Right renal pelvis (tissue), 4 donors: ENCODE measurements at regions not wholly inside any gene's neighbourhood (a gene's known extent, or its start where the extent isn't known, plus 50 kb on each side); places are given as distances from the start of the nearest gene placed in this dataset.
"Not testable (repeated sequence)": the region's sequence is repeated elsewhere in the genome, so short reads cannot be mapped to it uniquely, and the experiment has no call there.

Experiments used
- DNase-seq, 4 donors: peaks; one replicate each; pipeline ENCODE4 v3.0.0-alpha.2; 2013; ENCODE audit warnings: low read depth in 4 of 4, low spot score in 3 of 4, missing footprints in 1 of 4

GRCh38 chr6:121897337-121897760 is 461.9 kb downstream of the GJA1 start:
- DNase-seq: no peak

- DNase-seq: no peak
Measured at GRCh38 chr6:121901432-121901831, 466.0 kb downstream of the GJA1 start.

- DNase-seq: no peak
Measured at GRCh38 chr6:121904559-121904958, 469.1 kb downstream of the GJA1 start.

- no peak for DNase-seq
Measured at GRCh38 chr6:121912905-121913304, 477.5 kb downstream of the GJA1 start.

GRCh38 chr6:121917263-121917829 is 481.9 kb downstream of the GJA1 start:
- DNase-seq: no peak

GRCh38 chr6:121917834-121918559 is 481.5 kb upstream of the HSF2 start:
- DNase-seq: no peak

- DNase-seq: no peak
Measured at GRCh38 chr6:121920616-121921015, 478.8 kb upstream of the HSF2 start.

- DNase-seq: no peak
Measured at GRCh38 chr6:121925024-121925423, 474.4 kb upstream of the HSF2 start.

- DNase-seq: no peak
Measured at GRCh38 chr6:121925534-121926255, 473.8 kb upstream of the HSF2 start.

- DNase-seq: no peak
Measured at GRCh38 chr6:121929301-121929700, 470.2 kb upstream of the HSF2 start.

- DNase-seq: peak; percentile 29 to 65 (median 50)
Measured at GRCh38 chr6:121932076-121932991, 467.1 kb upstream of the HSF2 start.

- no peak for DNase-seq
Measured at GRCh38 chr6:121934451-121934850, 465.0 kb upstream of the HSF2 start.

GRCh38 chr6:121940728-121941127 is 458.7 kb upstream of the HSF2 start:
- DNase-seq: no peak

- DNase-seq: no peak
Measured at GRCh38 chr6:121944354-121944753, 455.1 kb upstream of the HSF2 start.

- DNase-seq: no peak
Measured at GRCh38 chr6:121951123-121951522, 448.3 kb upstream of the HSF2 start.

GRCh38 chr6:121951918-121952379 is 447.5 kb upstream of the HSF2 start:
- no peak for DNase-seq

- not testable (repeated sequence) for DNase-seq
Measured at GRCh38 chr6:121955401-121955800, 444.1 kb upstream of the HSF2 start.

GRCh38 chr6:121956782-121957181 is 442.7 kb upstream of the HSF2 start:
- DNase-seq: no peak

- DNase-seq: no peak
Measured at GRCh38 chr6:121959501-121959900, 440.0 kb upstream of the HSF2 start.

GRCh38 chr6:121961619-121962125 is 437.8 kb upstream of the HSF2 start:
- DNase-seq: no peak
